GM21825 (cell line): ENCODE measurements at regions not wholly inside any gene's neighbourhood (a gene's known extent, or its start where the extent isn't known, plus 50 kb on each side); places are given as distances from the start of the nearest gene placed in this dataset.

Experiments used
- ATAC-seq: cut with Tn5 transposase; IDR thresholded peaks from one replicate; pipeline ENCODE4 v1.9.1; 2021; ENCODE audit warnings: mild to moderate bottlenecking, moderate library complexity; ENCODE audit not compliant: unreplicated experiment

DNA sequence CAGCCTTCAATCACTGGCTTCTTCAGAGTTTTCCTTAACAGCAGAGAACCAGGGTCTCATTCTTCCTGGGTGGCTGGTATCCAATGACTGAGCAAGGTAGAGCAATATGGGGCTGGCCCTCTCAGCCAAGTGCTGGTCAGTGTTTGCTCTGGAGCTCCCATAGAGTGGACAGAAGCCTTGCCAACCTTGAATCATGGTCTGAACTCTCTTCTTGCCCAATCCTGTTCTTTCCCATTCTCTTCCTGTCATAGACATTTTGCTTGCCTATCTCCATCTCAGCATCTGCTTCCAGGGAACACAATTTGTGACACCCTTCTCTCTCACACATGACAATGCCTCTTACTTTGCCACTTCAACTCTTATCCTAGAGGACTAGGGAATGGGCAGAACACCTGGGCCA, 245.6 kb upstream of the PEX5L start:
- ATAC-seq, result no peak

DNA sequence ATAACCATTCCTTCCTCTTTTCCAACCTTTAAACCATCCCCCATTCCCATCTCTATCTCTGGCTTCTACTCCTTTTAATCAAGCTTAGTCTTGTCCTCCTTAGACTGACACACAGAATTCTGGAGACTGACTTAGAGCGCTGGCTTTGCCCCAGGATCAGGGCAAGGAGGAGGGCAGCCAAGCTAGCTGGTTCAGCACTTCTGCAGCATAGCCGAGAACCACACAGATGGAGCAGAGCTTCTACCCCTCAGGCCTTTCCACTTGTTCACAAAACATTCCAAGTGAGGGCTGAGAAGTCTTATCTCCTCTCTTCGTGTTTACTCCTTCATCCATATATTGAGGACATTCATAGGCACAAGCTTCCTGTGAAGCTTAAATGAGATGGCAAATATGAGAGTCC, 246.5 kb upstream of the PEX5L start:
- ATAC-seq, result no peak

DNA sequence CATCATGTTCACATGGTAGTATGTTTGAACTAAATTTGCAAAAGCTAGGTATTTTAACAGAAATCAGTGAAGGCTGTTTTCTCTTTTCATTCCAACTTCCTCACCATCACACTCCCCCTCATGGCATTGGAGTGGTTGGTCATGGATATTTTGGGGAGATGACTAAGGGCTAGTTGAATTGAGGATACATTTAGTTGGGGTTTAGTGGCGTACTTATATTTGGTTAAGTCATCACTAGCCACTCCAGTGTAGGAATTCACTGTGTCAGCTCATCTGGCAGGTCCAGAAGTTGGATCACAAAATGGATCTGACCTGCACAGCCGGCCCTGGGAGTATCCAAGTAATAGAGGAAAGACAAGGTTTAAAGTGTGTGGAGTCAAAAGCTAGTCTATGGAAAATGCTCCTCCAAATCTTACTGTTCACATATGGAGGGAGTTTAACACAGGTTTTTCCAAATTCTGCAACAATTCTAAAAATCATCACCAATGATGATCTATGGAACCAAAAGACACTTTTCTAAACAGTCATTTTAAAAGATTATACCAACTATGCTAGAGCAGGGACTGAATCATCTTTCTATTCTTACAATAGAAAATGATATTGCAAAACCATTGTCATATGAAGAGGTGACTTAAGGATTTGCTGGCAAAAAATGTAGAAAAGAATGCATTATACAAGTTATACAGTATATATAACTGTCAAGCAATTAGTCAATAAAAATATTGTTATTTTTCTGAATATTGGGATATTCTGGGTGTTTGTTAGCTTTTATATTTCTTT, 247.8 kb upstream of the PEX5L start:
- no peak for ATAC-seq

DNA sequence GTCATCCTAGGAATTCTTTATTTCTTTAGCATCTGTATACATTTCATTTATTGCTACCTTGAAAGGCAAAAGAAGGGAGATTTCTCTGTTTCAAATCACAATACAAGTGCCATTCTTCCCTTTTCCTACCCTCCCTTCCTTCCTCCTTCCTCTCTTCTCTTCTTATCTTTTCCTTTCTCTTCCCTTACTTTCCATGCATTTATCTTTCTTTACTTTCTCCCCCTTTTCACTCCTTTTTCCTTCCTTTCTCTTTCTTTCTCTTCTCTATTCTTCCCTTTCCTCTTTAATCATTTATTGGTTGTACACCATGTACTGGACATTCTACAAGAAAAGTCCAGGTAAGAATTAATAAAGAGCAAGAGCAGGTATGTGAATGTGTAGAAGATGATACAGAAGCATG, 251.0 kb upstream of the PEX5L start:
- no peak for ATAC-seq

DNA sequence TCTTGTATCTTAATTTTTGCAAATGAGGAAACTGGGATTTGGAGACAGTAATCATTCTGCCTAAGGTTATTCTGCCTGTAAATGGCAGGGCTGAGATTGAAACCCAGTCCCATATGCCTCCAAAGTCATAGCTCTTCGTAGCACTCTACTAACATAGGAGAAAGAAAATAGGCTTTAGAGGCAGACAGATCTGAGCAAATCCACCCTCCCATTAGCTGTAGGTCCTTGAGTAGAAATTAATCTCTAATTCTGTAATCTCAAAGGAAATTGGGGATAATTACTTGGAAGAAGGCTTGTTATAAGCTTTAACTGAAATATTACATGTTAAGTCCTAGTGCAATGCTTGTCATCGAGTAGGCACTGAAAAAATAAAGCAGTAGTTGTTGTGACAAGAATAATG, 252.1 kb upstream of the PEX5L start:
- no peak for ATAC-seq

DNA sequence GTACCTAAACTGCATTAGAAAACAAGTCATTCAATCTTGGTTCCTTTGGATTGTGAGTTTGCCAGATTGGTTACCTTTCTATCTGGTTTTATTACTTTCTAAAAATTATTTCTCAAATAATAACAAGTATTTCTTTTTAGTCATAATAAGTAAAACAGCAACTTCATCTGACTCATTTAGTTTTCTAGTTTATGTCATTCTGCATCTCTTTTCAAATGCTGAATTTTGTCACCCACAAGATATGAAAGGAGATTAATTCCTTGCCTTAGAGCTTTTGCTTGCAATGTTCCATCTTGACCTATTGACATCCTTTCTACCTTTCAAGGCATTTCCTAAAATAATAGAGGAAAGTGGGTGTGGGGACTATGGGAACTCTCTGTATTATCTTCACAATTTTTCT, 253.6 kb upstream of the PEX5L start:
- ATAC-seq, result no peak

DNA sequence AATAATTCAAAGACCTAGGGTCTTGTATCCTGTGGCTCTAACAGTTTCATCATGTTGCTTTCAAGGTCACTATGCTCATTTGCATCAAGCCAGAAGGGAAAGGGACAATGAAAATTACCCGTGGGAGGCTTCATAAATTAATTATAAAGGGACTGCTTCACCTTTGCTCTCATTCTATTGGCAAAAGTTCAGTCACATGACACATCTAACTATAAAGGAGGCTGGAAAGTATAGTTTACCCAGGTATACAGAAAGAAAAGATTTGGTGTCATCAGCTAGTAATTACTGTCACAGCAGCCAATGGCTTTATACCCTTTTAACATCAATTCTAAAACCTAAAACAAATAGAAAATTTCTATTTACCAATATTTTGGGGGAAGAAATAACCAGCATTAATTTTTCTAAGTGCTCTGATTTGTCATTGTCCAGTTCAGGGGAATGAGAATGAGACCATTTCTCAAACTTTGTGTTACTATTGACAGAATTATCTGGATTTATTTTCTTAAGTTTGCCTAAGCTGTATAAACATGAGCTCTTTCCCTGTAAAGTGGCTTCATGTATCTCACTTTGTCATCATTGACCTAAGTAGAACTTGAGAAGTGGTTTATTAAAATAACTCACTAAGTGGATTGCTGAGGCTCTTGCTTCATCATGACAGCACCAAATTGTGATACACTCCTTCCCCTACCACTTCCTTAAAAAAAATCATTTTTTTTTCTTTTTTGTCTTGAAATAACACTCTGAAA, 257.7 kb upstream of the PEX5L start:
- ATAC-seq, result no peak

DNA sequence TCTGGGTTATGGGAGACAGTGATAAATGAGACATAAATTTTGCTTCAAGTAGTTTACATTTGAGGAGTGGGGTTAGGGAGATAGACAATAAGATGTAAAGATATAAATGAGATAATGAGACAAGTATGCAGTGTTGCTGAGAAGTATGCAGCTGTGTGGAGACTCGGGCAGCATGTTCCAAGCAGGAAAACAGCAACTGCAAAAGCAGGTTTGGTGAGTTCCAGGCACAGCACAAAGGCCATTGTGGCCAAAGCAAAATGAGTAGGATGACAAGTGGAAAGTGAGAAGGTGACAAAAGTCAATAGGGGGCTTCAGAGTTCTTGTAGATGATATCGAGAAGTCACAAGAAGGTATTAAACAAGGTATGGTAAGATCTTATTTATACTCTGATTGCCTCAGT, 259.1 kb upstream of the PEX5L start:
- ATAC-seq, result no peak

DNA sequence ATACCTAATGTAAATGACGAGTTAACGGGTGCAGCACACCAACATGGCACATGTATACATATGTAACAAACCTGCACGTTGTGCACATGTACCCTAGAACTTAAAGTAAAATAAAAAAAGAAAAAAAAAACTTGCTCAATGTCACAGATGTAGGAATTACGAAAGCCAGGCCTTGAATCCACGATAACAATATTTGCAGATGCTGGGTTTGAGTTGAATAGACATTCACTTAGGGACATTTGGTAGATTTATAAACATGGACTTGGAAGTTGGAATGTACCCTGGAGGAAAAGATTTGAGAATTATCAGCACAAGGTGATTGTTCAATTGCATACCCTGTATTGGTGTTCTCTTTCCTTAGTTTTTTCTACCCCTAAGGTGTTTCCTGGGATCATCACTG, 260.2 kb upstream of the PEX5L start:
- ATAC-seq, result no peak

DNA sequence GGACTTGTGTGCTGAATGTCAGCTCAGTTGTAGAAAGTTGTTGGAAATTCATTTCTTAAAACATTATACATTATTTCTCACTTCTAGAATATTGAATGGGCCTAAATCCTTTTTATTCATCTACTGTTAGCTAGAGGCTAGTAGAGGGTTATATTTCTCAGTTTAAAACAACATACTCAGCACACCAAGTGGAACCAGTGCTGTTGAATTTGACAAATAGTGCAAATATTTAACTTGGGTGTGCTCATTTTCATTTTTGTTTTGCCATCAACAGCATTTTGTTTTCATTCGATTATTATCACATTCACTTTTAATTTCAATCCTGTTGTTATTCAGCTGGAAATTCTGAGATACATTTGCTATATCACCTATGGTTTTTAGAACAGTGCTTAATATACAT, 269.4 kb upstream of the PEX5L start:
- ATAC-seq, result no peak

DNA sequence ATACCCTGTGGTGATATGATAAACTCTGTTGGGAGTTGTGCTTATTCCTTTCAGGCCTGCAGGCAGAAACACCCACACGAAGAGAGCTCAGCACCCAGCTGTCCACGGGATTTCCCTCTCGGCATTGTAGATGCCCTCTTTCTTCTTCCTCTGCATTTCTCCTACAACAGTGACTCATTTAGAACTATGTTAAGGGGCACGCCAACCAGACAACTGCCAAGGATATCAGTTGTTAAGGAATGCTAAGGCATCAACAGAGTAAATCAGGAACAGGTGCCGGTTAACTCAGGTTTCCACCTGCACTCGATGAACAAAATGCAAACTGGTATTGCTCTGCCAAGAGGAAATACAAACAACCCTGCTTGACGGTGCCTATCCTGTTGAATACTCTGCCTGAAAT, 270.0 kb upstream of the PEX5L start:
- ATAC-seq, result no peak

DNA sequence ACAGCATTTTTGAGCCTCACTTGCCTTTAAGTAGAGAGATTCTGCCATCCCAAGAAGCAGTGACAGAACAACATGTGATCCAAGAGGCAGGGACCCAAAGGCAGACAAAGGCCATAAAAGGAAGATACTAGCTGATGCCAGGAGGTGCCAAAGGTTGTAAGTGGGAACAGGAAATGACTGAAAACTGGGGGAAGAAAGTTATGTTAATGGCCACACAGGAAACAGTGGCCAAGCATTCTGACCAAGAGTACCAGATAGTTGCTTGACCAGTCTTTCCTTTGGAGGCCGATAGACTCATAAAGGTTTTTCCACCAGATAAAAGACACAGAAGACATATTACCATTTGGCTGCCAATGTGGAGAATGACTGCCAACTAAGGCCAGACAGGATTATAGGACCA, 274.5 kb upstream of the PEX5L start:
- no peak for ATAC-seq

DNA sequence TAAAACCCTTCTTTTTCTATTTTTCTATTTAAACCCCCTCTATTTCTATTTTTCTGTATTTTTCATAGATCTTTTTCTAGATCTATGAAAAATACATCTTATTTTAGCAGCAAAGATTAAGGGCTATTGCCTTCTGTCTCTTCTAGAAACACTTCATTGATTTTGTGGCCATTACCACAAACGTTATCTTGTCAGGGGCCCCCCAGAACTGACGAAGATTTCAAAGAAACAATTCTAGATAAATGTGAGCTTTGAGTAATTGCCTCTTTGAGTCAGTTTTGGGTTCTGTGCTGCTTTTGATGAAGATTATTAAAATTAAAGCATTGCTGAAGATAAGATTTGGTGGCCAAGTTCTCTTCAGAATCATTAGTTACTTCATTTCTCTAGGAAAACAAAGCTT, 279.6 kb upstream of the PEX5L start:
- ATAC-seq, result no peak

DNA sequence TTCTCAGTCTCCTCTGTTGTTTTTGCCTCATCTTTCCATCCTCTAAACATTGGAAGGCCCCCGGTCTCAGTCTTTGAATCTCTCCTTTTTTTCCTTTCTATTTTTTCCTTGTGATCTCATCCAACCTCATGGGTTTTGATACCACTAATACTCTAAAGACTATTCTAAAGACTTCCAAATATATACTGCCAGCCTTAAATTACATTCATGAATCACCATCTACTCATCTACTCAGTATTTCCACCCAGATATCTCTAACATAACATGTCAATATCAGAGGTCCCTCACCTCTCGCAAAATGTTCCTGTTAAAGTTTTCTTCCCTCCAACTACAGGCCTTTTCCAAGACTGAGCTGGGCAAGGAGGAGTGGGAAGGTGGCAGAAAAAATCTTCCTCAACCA, 282.5 kb upstream of the TTC14 start:
- no peak for ATAC-seq

DNA sequence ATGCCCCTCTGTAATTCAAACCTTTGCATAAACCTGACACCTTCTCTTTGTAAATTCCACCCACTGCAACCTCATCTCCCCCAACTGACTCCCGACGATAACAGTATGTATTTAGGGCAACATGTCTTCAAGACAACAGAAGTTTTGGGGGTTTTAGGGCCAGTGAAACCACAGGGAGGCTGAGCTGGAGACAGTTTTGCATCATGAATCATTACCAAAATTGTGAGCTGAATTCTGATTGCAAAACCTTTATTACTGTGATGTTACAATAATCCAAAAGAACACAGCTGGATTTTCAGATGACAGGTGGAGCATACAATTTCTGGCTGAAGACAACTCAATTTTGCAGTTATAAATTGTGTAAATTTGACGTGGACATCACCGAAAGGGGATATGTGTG, 281.3 kb upstream of the TTC14 start:
- ATAC-seq, result no peak

DNA sequence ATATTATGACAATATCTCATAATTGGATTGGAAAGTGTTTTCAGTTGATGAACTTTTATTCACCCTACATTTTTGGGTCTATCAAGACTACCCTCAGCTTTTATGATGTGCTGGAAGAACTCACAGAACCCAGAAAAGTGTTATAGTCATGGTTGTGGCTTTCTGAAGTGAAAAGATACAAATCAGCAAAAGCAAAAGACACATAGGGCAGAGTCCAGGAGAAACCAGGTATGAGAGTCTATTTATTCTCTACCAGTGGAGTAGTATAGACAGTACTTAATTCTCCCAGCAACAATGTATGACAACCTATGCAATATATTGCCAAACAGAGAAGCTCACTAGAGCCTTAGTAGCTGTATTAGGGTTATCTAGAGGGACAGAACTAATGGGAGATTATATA, 280.4 kb upstream of the TTC14 start:
- ATAC-seq, result no peak

DNA sequence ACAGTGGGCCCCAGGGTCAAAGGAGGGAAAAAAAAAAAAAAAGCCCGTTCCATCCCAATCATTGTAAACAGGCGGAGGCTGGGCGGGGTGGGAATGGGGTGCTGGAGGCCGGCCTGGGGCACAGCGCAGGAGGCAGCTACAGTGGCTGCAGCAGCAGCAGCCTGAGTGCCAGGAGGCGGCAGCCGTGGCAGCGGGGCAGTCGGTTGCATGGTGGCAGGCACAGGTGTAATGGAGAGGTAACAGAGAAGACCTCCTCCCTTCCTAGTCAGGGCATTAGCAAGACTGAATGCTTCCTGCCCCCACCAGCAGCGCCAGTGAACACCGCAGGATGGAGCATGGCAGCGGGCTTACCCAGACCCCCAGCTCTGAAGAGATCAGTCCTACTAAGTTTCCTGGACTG, 279.1 kb upstream of the TTC14 start:
- no peak for ATAC-seq

DNA sequence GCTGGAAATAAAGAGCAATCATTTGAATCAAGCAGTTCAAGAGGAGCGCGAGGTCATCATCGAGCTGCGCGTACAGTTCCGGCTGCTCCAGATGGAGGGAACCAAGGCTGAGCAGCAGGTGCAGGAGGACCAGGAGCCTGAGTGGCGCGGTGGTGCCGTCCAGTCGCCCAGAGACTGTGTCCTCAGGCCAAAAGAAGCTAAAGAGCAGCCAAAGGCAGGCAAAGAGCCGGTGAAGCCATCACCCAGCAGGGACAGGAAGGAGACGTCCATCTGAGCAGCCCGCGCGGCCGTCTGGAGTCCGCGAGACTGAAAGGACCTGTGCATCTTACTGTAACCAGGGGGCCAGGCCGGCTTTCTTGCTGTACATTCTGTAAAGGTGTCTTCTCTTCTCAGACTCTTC, 277.2 kb upstream of the TTC14 start:
- ATAC-seq, result no peak

DNA sequence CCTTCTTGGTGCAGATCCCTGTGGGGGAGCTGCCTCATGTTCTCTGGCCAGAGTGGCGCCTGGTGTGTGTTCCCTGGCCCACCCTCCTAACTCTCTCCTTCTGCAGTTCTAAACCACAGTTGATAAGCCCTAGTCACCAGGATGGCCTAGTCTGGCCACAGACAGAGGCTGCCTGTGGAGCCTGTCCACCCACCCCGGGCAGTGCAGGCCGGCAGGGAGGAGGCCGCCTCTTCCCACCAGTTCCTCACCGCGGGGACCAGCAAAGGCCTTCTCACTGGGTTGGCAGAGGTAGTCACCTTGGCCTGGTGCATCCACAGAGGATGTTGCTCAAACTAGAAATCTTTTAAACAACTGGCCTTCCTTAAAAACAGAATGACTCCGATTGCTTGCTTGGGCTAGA, 276.4 kb upstream of the TTC14 start:
- ATAC-seq, result no peak

DNA sequence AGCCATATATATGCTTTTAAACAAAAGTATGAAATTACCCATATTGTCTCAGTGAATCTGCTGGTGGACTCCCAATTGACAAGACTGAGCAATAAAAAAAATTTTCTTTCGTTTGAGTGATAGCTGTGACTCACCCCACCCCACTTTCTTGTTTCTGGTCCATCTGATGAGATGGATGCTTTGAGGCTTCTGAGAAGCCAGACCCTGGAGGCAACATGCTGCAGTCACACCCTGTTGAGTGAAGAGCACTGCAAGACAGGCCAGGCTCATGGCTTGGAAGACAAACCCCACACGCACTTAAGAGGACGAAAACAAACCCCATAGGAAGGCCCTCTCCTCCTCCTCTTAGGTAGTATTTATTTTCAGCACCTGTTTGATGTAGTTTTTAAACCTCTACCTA, 276.0 kb upstream of the TTC14 start:
- ATAC-seq, result no peak

DNA sequence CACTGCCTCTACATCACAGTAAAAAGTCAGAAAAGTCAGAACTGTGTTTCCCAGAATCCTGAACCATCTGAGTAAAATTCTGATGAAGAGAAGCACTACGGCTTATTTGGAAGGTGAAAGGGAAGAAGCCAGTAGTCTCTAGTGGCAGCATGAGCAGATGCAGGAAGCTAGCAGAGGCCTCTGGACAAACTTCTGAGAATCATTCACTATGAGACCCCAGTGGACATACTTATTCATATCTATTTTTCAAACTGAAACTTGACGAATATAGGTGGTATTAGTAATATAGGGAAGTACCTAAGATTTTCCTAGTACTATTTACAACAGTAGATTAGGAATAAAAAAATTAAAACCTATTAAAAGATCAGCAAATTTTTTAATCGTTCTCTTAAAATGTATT, 272.8 kb upstream of the TTC14 start:
- peak; percentile 76 for ATAC-seq

DNA sequence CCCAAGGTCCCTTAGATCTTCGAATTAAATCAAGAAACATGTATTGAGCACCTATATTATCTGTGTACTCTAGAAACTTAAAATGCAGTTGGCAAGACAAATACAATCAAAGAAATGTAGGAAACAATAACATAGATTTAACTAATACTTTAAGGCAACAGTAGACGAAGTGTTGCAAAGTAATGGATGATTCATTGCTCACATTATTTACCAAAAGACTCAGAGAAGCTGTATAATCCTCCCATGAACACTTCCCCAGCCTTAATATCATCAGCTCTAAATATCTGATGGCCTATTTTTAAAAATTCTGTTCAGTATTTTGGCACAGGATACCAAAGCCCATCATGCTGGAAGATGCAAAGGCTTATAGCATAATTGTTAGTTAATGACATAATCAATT, 272.1 kb upstream of the TTC14 start:
- ATAC-seq, result no peak

DNA sequence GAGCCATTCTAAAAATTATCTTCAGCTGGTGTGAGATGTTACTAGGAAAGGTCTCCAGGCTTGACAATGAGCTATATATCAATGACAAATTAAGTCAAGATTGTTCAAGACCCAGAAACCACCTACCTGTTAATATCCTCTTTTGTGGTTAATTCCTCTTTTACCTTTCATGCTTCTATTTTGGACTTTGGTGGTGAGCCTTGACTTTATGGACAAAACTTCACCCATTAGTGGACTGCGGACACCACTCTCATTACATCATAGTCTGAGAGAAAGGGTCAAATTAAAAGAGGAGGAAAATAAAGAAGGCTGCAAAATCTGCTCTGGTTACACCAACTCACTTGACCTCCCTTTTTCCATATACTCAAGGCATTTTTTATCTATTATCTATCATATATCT, 271.5 kb upstream of the TTC14 start:
- no peak for ATAC-seq
